ENCODE measurements at regions not wholly inside any gene's neighbourhood (a gene's known extent, or its start where the extent isn't known, plus 50 kb on each side); places are given as distances from the start of the nearest gene placed in this dataset.
"Not testable (repeated sequence)": the region's sequence is repeated elsewhere in the genome, so short reads cannot be mapped to it uniquely, and the experiment has no call there.

- not testable (repeated sequence) for TF ChIP-seq POLR2A, CTCF (IDR thresholded peaks at IDR 0.05)
- peak; percentile 7 for TF ChIP-seq POLR2AphosphoS5 (IDR thresholded peaks at IDR 0.05)
These were observed 62.1 kb upstream of the SMURF2 start for GRCh38 chr17:64724246-64724645.
